Naive thymus-derived CD8-positive, alpha-beta T cell (primary cell): ENCODE measurements at regions not wholly inside any gene's neighbourhood (a gene's known extent, or its start where the extent isn't known, plus 50 kb on each side); places are given as distances from the start of the nearest gene placed in this dataset.
"Not testable (repeated sequence)": the region's sequence is repeated elsewhere in the genome, so short reads cannot be mapped to it uniquely, and the experiment has no call there.

Experiments used
- ATAC-seq, 2 donors: fragments of 150-1000 bp; cut with Tn5 transposase in 1 of 2; sonication (Bioruptor Pico), chemical (Tn5 transposase) in 1 of 2; 1 replicate in 1 of 2; 2 replicates in 1 of 2; pipeline ENCODE4 v1.10.0; 2021; ENCODE audit warnings: mild to moderate bottlenecking in 2 of 2, moderate library complexity in 2 of 2
- POLR2A ChIA-PET: fragments of 350-600 bp; sonication (Branson Sonifier 250); formaldehyde crosslinking; loops from one replicate; lab custom pipeline; 2021; ENCODE audit warnings: antibody characterized with exemption; lab: Charles Lee
- DNase-seq, 10 donors: peaks; one replicate each; pipeline versions ENCODE4 v3.0.0 to v3.0.0-alpha.2; 2020 to 2022
- H3K27ac Mint-ChIP-seq, 10 donors: one replicate each; pipeline ENCODE4 v1.8.0; 2020 to 2022; ENCODE audit warnings: mild to moderate bottlenecking in 10 of 10, mixed read lengths in 10 of 10, moderate library complexity in 4 of 10, inconsistent platforms in 1 of 10
- H3K27me3 Mint-ChIP-seq, 5 donors: one replicate each; pipeline ENCODE4 v1.8.0; 2021 to 2022; ENCODE audit warnings: mixed read lengths in 5 of 5
- H3K36me3 Mint-ChIP-seq, 3 donors: one replicate each; pipeline ENCODE4 v1.8.0; 2020 to 2022; ENCODE audit warnings: mixed read lengths in 3 of 3, mild to moderate bottlenecking in 2 of 3, inconsistent platforms in 1 of 3
- H3K4me1 Mint-ChIP-seq, 4 donors: one replicate each; pipeline ENCODE4 v1.8.0; 2021 to 2022; ENCODE audit warnings: mixed read lengths in 4 of 4
- H3K4me3 Mint-ChIP-seq, 10 donors: one replicate each; pipeline ENCODE4 v1.8.0; 2020 to 2022; ENCODE audit warnings: mild to moderate bottlenecking in 10 of 10, mixed read lengths in 10 of 10, moderate library complexity in 6 of 10, inconsistent platforms in 1 of 10
- H3K9me3 Mint-ChIP-seq, 9 donors: one replicate each; pipeline ENCODE4 v1.8.0; 2020 to 2022; ENCODE audit warnings: mixed read lengths in 9 of 9, mild to moderate bottlenecking in 3 of 9, inconsistent platforms in 1 of 9, moderate library complexity in 1 of 9

DNA sequence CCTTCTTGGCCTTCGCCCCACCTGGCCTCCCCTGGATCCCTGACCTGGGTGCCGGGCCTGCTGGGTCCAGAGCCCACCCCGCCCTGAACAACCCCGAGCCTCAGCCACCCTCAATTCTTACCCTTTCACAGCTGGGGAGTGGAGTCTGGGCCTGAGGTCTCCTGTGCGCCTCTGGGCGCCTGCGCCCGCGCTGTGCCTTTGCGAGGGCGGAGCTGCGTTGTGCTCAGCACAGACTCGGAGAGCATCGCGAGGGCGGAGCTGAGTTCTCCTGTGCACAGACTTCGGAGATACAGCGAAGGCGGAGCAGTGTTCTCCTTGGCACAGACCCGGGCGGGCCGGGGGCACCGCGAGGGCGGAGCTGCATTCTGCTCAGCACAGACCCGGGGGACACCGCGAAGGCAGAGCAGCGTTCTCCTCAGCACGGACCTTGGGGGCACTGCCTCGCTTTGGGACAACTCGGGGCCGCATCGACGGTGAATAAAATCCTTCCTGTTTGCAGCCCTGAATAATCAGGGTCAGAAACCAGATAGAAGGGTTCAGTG lies 547.2 kb downstream of the FAM72C start:
- H3K4me3 Mint-ChIP-seq = peak overlapping the region in 1 of 10 donors; percentile 39
- peak in 1 of 10 donors; percentile 10 for DNase-seq
- H3K4me1 Mint-ChIP-seq, POLR2A ChIA-PET, ATAC-seq, H3K27ac Mint-ChIP-seq, H3K9me3 Mint-ChIP-seq, H3K27me3 Mint-ChIP-seq, H3K36me3 Mint-ChIP-seq: not testable (repeated sequence)

DNA sequence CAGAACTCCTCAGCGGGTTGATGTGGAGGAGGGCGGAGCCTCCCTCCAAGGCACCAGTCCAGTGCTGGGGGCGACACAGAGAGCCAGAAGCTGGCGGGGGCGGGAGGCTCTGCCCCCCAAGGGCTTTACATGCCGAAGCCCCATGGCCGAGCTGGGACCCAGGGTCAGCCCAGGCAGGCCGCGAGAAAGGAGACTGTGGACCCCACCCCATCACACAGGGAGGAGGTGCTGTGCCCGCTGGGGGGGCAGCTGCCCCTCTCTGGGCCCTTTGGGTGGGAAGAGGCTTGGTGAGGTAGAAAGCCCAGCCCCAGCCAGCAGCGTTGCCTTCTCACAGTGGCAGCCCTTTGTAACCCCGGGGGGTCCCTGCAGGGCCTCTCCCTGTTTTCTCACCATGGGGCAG lies 548.0 kb downstream of the FAM72C start:
- H3K4me1 Mint-ChIP-seq, ATAC-seq, H3K27ac Mint-ChIP-seq, H3K36me3 Mint-ChIP-seq, H3K27me3 Mint-ChIP-seq, H3K9me3 Mint-ChIP-seq, DNase-seq, POLR2A ChIA-PET, H3K4me3 Mint-ChIP-seq: not testable (repeated sequence)

DNA sequence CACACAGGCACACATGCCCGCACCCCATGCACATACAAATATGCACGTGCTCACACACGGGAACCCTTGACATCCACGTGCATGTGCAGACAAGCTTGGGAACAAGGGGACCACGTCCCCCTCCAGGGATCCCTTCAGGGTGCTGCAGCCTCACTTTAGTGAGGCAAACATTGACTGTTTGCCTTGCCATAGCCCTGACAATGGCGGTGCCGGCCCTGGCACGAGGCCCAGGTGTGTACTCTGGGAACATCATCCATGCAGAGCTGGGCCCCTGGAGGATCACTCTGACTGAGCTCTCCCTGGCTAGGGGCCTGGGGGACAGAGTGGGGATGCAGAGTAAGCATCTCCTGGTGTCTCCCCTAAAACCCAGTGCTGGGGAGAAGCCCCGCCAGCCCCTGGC lies 550.5 kb downstream of the FAM72C start:
- H3K9me3 Mint-ChIP-seq, H3K27ac Mint-ChIP-seq, H3K4me1 Mint-ChIP-seq, H3K4me3 Mint-ChIP-seq, H3K27me3 Mint-ChIP-seq, POLR2A ChIA-PET, H3K36me3 Mint-ChIP-seq, ATAC-seq, DNase-seq: not testable (repeated sequence)
